GM12878 (cell line): ENCODE measurements at regions not wholly inside any gene's neighbourhood (a gene's known extent, or its start where the extent isn't known, plus 50 kb on each side); places are given as distances from the start of the nearest gene placed in this dataset.

Experiments
- ATAC-seq: fragments of 200-7000 bp; cut with Tn5 transposase; 3 replicates; pipeline ENCODE4 v1.9.1; 2020; ENCODE audit warnings: mild to moderate bottlenecking, moderate library complexity
- BruUV-seq: library from RNA; stranded (reverse); fragments of 400-500 nt; replicated peaks from 2 replicates; lab custom pipeline; 2021; lab: Mats Ljungman, UMichigan
- CTCF ChIA-PET: fragments of 300-600 bp; sonication (Branson Sonifier 250); formaldehyde crosslinking; extraction: SDS; loops from one replicate; lab custom pipeline; 2021; ENCODE audit warnings: inconsistent platforms; lab: Yijun Ruan, JAX
- POLR2A ChIA-PET: fragments of 350-600 bp; formaldehyde crosslinking; extraction: SDS; loops from one replicate; lab custom pipeline; 2021; ENCODE audit warnings: inconsistent platforms; lab: Charles Lee
- RAD21 ChIA-PET: fragments of 300-600 bp; sonication (Branson Sonifier 250); formaldehyde crosslinking; loops from one replicate; lab custom pipeline; 2023; ENCODE audit warnings: antibody characterized with exemption; ENCODE audit not compliant: unreplicated experiment; lab: Charles Lee
- SMC1A ChIA-PET: fragments of 300-600 bp; sonication (Branson Sonifier 250); formaldehyde crosslinking; loops from one replicate; lab custom pipeline; 2023; ENCODE audit not compliant: unreplicated experiment, uncharacterized antibody; lab: Charles Lee
- DNase-seq: peaks from one replicate; pipeline ENCODE4 v3.0.0-alpha.2; 2011; ENCODE audit warnings: low read depth, low spot score
- FAIRE-seq: peaks from 3 replicates; lab custom pipeline; 2011; peaks lifted over from hg19 to GRCh38; lab: Jason Lieb, UNC
- H2AFZ ChIP-seq: 2 replicates; pipeline ENCODE4 v1.6.0; 2011; ENCODE audit warnings: low read depth, low read length, control low read depth; ENCODE audit not compliant: control insufficient read depth
- H3K27ac ChIP-seq: 2 replicates; pipeline ENCODE4 v1.5.1; 2011; ENCODE audit warnings: control low read depth; ENCODE audit not compliant: control insufficient read depth, insufficient read depth
- H3K27me3 ChIP-seq, 2 experiments: replicated peaks in 1 of 2; 2 replicates each; pipeline versions ENCODE4 v1.6.0 to v1.6.1; 2011; ENCODE audit warnings: low read length in 1 of 2; ENCODE audit not compliant: control insufficient read depth in 2 of 2, insufficient read depth in 2 of 2
- H3K36me3 ChIP-seq, 2 experiments: 2 replicates each; pipeline ENCODE4 v1.5.1; 2011; ENCODE audit warnings: low read length in 1 of 2; ENCODE audit not compliant: control insufficient read depth in 2 of 2, insufficient read depth in 2 of 2
- H3K4me1 ChIP-seq: 2 replicates; pipeline ENCODE4 v1.6.1; 2011; ENCODE audit warnings: mild to moderate bottlenecking, low read length, moderate library complexity, mixed read lengths; ENCODE audit not compliant: control insufficient read depth, insufficient read depth
- H3K4me2 ChIP-seq: 2 replicates; pipeline ENCODE4 v1.6.0; 2011; ENCODE audit warnings: control low read depth; ENCODE audit not compliant: control insufficient read depth, insufficient read depth
- H3K4me3 ChIP-seq: fragments of 200-600 bp; sonication (generic); 2 replicates; pipeline ENCODE4 v1.5.1; 2016
- H3K79me2 ChIP-seq: 2 replicates; pipeline ENCODE4 v1.6.0; 2011; ENCODE audit warnings: low read length; ENCODE audit not compliant: control insufficient read depth, insufficient read depth
- H3K9ac ChIP-seq: 2 replicates; pipeline ENCODE4 v1.8.0; 2011; ENCODE audit warnings: low read length, control low read depth, mixed read lengths; ENCODE audit not compliant: control insufficient read depth, insufficient read depth
- H3K9me3 ChIP-seq: replicated peaks from 3 replicates; pipeline ENCODE4 v1.5.1; 2011; ENCODE audit warnings: mild to moderate bottlenecking, low read length; ENCODE audit not compliant: control insufficient read depth, insufficient read depth
- H4K20me1 ChIP-seq: 2 replicates; pipeline ENCODE4 v1.6.0; 2011; ENCODE audit not compliant: control insufficient read depth, insufficient read depth
- ASH2L ChIP-seq: fragments of 300-600, 200-600 bp; sonication (generic); IDR thresholded peaks from 2 replicates; pipeline ENCODE4 v1.6.1; 2017; ENCODE audit warnings: low read depth, mild to moderate bottlenecking, borderline replicate concordance
- ATF2 ChIP-seq: IDR thresholded peaks from 2 replicates; pipeline ENCODE4 v1.6.1; 2012; ENCODE audit warnings: low read length, inconsistent platforms
- CBFB ChIP-seq: IDR thresholded peaks from 2 replicates; pipeline ENCODE4 v1.6.1; 2016; ENCODE audit warnings: antibody characterized with exemption, low read depth
- EZH2 ChIP-seq: IDR thresholded peaks from 2 replicates; pipeline ENCODE4 v1.6.1; 2012; ENCODE audit warnings: low read depth, mild to moderate bottlenecking, control low read depth, inconsistent platforms, low read length, borderline replicate concordance; ENCODE audit not compliant: control insufficient read depth
- HDGF ChIP-seq: fragments of 450-650 bp; IDR thresholded peaks from 2 replicates; pipeline ENCODE4 v1.6.1; 2016; ENCODE audit warnings: antibody characterized with exemption
- MTA3 ChIP-seq: IDR thresholded peaks from 2 replicates; pipeline ENCODE4 v1.6.1; 2012; ENCODE audit warnings: low read length, inconsistent platforms, borderline replicate concordance
- POLR2A ChIP-seq: IDR thresholded peaks from 2 replicates; pipeline ENCODE4 v1.6.1; 2011; ENCODE audit warnings: low read depth, mild to moderate bottlenecking, low read length
- SIX5 ChIP-seq: IDR thresholded peaks from 2 replicates; pipeline ENCODE4 v1.6.1; 2011; ENCODE audit warnings: mild to moderate bottlenecking, low read depth, low read length, moderate library complexity; ENCODE audit not compliant: severe bottlenecking
- SPI1 ChIP-seq: IDR thresholded peaks from 2 replicates; pipeline ENCODE4 v1.6.1; 2011; ENCODE audit warnings: low read depth, mild to moderate bottlenecking, low read length, moderate library complexity, borderline replicate concordance; ENCODE audit not compliant: insufficient read depth
- STAT1 ChIP-seq: fragments of 450-650 bp; conservative IDR thresholded peaks from 2 replicates; pipeline ENCODE4 v1.6.1; 2014; ENCODE audit warnings: antibody characterized with exemption, mild to moderate bottlenecking
- YBX1 ChIP-seq: fragments of 450-650 bp; IDR thresholded peaks from 2 replicates; pipeline ENCODE4 v1.6.1; 2016; ENCODE audit warnings: antibody characterized with exemption
- WGBS: methylation state at CpG from one replicate; pipeline ENCODE4 v1.1.6; 2016; ENCODE audit warnings: low lambda C conversion rate; ENCODE audit not compliant: insufficient replicate concordance, insufficient coverage; ENCODE audit errors: missing lambda C conversion rate; 5-methylcytosine and 5-hydroxymethylcytosine counted together
- in situ Hi-C: fragments of 300-500 bp; cut with MboI; formaldehyde crosslinking; loops from 9 replicates; pipeline ENCODE4 v1.14.3; 2018; ENCODE audit warnings: mixed read lengths
- intact Hi-C: fragments of 100-400 bp; cut with micrococcal nuclease; formaldehyde crosslinking; loops from one replicate; pipeline ENCODE4 v1.14.2; 2022; ENCODE audit not compliant: unreplicated experiment

DNA sequence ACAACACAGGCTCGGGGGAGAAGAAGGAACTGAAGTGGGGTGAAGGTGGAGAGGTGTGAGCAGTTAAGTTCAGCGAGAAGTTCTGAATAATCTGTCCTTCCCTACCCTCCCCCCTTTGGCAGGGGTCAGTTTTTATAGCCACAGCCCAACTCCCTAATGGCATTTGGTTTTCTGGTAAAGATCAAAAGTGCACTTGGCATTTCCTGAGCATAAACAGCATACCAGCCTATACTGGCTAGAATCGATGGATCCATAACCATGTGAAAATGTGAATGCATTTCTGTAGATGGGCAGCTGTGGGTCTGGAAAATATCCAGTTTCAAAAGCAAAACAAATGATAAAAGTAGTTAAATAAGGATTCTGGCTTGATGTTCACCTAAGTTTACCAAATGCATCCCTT is 410.9 kb downstream of the PLK2 start:
- in situ Hi-C loops = no loop called here
- no peaks in the 10 kb centered on the region for H3K9me3 ChIP-seq
- BruUV-seq = no TSS peak
- H4K20me1 ChIP-seq = no peaks in the 10 kb centered on the region
- DNase-seq (no peak), ATAC-seq (no peak), FAIRE-seq (no peak)
- ChIA-PET POLR2A (no interaction called here), RAD21 (no interaction called here), CTCF (no interaction called here), SMC1A (no interaction called here)
- intact Hi-C loops = no loop called here
- H3K27me3 ChIP-seq = no peaks in the 10 kb centered on the region
- H3K4me1 ChIP-seq = no peaks in the 10 kb centered on the region
- H3K9ac ChIP-seq = no peak overlapping the region
- H3K36me3 ChIP-seq = no peaks in the 10 kb centered on the region
- H2AFZ ChIP-seq = no peak overlapping the region
- TF ChIP-seq YBX1 (no peak), STAT1 (no peak), ATF2 (no peak), HDGF (no peak), ASH2L (no peak), SIX5 (no peak), SPI1 (no peak), MTA3 (no peak), EZH2 (no peak), CBFB (no peak), POLR2A (no peak)
- H3K79me2 ChIP-seq = no peaks in the 10 kb centered on the region
- H3K27ac ChIP-seq = no peak overlapping the region
- no peak overlapping the region for H3K4me3 ChIP-seq
- no peak overlapping the region for H3K4me2 ChIP-seq
- 18% methylated on average over 3 of the region's 3 CpGs for WGBS
